Testis (tissue), 2 donors: ENCODE measurements at regions not wholly inside any gene's neighbourhood (a gene's known extent, or its start where the extent isn't known, plus 50 kb on each side); places are given as distances from the start of the nearest gene placed in this dataset.
A peak's percentile ranks its signal among the peaks of the same experiment; 100 is the strongest.

Experiments
- DNase-seq: peaks from one replicate; pipeline ENCODE4 v3.0.0-alpha.2; 2019
- H3K27ac ChIP-seq, 2 donors: fragments of 200-600 bp; sonication (generic); one replicate each; pipeline ENCODE4 v1.5.1; 2019
- H3K27me3 ChIP-seq: fragments of 200-600 bp; sonication (generic); one replicate; pipeline ENCODE4 v1.5.1; 2019
- H3K36me3 ChIP-seq: fragments of 200-600 bp; sonication (generic); one replicate; pipeline ENCODE4 v1.5.1; 2017; ENCODE audit warnings: low read depth; ENCODE audit errors: missing control alignments
- H3K4me1 ChIP-seq: fragments of 200-600 bp; sonication (generic); one replicate; pipeline ENCODE4 v1.5.1; 2019
- H3K4me3 ChIP-seq, 2 donors: fragments of 200-600 bp; sonication (generic); one replicate each; pipeline ENCODE4 v1.5.1; 2017 to 2019
- H3K9me3 ChIP-seq: fragments of 200-600 bp; sonication (generic); one replicate; pipeline ENCODE4 v1.5.1; 2017
- POLR2A ChIP-seq: fragments of 450-650 bp; IDR thresholded peaks from one replicate; pipeline ENCODE4 v1.6.1; 2017; ENCODE audit warnings: antibody characterized with exemption, mild to moderate bottlenecking, moderate library complexity
- whole genome bisulfite sequencing, 2 donors: methylation state at CpG; one replicate each; pipeline ENCODE4 v1.1.5; 2018; 5-methylcytosine and 5-hydroxymethylcytosine counted together
- intact Hi-C: fragments of 100-400 bp; cut with DNase I; formaldehyde crosslinking; loops from one replicate; pipeline ENCODE4 v1.15.1; 2023; ENCODE audit warnings: low total_unique reads
- TF ChIP-seq, protein P1 (sequence below), 3 experiments: fragments of 450-650 bp in 2 of 3; fragments of 200-600 bp in 1 of 3; sonication (generic) in 1 of 3; IDR thresholded peaks; one replicate each; pipeline ENCODE4 v1.5.1; 2016 to 2019; ENCODE audit warnings: antibody characterized with exemption in 3 of 3, mild to moderate bottlenecking in 2 of 3, moderate library complexity in 1 of 3

DNA sequence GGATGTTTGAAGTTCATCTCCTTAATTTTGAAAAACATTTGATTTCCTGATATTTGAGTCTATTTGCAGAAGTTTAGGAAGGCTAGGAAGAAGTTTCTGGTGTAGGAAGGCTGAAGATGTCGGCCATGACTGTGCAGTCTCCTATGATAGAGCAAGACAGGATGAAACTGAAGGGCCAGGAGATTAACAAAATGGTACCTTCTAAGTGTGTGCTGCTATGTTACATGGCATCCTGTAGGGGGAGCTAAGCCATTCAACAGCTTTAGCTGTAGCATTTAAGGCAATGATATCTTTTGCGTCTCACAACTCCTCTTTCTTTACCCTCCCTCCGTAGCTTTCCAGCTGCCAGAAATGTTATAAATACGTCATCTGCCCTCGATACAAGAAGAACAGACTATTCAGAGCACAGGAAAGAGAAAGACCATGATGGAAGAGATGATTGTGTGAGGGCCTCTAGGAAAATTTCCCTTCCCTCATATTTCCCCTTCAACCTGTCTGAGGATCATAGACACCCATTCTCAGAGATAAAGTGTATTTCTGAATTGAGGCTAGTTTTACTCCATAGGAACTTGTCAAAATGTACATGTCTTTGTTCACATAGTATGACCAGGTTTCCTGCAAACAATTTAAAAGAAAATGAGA is 61.1 kb downstream of the XCL1 start:
- peak overlapping the region in 1 of 2 donors; percentile 12 for H3K27ac ChIP-seq
- no peaks in the 10 kb centered on the region for H3K27me3 ChIP-seq
- TF ChIP-seq, protein P1, sequence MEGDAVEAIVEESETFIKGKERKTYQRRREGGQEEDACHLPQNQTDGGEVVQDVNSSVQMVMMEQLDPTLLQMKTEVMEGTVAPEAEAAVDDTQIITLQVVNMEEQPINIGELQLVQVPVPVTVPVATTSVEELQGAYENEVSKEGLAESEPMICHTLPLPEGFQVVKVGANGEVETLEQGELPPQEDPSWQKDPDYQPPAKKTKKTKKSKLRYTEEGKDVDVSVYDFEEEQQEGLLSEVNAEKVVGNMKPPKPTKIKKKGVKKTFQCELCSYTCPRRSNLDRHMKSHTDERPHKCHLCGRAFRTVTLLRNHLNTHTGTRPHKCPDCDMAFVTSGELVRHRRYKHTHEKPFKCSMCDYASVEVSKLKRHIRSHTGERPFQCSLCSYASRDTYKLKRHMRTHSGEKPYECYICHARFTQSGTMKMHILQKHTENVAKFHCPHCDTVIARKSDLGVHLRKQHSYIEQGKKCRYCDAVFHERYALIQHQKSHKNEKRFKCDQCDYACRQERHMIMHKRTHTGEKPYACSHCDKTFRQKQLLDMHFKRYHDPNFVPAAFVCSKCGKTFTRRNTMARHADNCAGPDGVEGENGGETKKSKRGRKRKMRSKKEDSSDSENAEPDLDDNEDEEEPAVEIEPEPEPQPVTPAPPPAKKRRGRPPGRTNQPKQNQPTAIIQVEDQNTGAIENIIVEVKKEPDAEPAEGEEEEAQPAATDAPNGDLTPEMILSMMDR (IDR thresholded peaks at IDR 0.05), result peak; percentile 21 to 59 (median 55)
- TF ChIP-seq POLR2A, result no peak
- 56 to 58% methylated on average over 5 of the region's 5 CpGs for WGBS, 2 donors
- no peaks in the 10 kb centered on the region for H3K9me3 ChIP-seq
- intact Hi-C loops, result no loop called here
- no peak overlapping the region for H3K4me3 ChIP-seq
- DNase-seq, result peak; percentile 21
- H3K36me3 ChIP-seq, result no peaks in the 10 kb centered on the region
- peaks cover 4% of the 10 kb centered on the region for H3K4me1 ChIP-seq

DNA sequence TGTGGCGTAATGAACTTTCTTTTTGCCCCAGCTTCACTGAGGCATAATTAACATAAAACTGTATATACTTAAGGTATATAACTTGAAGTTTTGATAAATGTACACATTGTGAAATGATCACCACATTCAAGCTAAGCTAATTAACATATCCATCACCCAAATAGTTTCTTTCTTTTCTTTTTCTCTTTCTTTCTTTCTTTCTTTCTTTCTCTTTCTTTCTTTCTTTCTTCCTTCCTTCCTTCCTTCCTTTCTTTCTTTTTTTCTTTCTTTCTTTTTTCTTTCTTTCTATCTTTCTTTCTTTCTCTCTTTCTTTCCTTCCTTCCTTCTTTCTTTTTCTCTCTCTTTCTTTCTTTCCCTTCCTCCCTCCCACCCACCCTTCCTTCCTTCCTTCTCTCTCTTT is 62.5 kb downstream of the XCL1 start:
- no peak overlapping the region for H3K27ac ChIP-seq
- DNase-seq, result no peak
- H3K9me3 ChIP-seq, result no peaks in the 10 kb centered on the region
- H3K4me3 ChIP-seq, result no peak overlapping the region
- 90 to 96% methylated on average over 1 of the region's 1 CpG for WGBS, 2 donors
- no peaks in the 10 kb centered on the region for H3K27me3 ChIP-seq
- H3K36me3 ChIP-seq, result no peaks in the 10 kb centered on the region
- intact Hi-C loops, result no loop called here
- TF ChIP-seq POLR2A, result no peak
- TF ChIP-seq, protein P1 (IDR thresholded peaks at IDR 0.05), result no peak
- H3K4me1 ChIP-seq, result peaks cover 4% of the 10 kb centered on the region

DNA sequence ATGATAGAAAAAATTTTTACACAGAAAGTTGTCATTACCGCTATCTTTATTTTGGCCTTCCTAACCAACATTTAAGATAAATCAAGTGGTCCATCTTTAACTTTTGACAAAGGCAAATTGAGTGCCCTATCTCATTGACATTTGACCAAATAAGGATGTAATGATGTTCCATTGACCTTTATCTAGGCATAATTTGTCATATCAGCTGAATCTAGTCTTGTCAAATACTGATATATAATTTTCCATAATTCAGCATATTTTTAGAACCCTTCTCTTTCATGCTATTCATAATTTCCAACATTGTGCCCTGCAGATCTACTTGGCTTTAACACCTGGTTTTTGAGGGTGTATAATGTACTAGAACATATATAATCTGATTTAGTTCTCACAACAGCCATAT is 63.8 kb downstream of the XCL1 start:
- DNase-seq, result no peak
- TF ChIP-seq POLR2A, result no peak
- Histone ChIP-seq H3K9me3 (no peaks in the 10 kb centered on the region), H3K4me3 (no peak overlapping the region), H3K4me1 (peaks cover 4% of the 10 kb centered on the region), H3K27ac (no peak overlapping the region), H3K36me3 (no peaks in the 10 kb centered on the region), H3K27me3 (no peaks in the 10 kb centered on the region)
- intact Hi-C loops, result no loop called here
- WGBS, 2 donors, result 97% methylated on average over 1 of the region's 1 CpG

DNA sequence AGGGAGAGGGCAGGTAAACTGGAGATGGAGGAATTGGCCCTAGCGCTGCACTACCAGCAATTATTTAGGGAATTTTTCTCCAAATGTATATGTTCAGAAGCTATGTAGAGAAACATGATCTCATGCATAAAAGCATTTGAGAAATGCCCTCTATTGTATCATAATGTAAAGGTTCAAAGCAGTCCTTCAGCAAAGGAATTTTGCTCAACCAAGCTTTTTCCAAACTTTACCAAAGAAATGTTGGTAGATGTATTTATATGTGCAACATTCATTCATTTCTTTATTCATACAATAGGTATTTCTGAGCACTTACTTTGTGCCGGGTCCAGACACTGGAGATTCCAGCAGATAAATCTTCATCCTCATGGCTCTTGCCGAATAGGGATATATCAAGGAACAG is 64.4 kb downstream of the XCL1 start:
- Histone ChIP-seq H3K27ac (no peak overlapping the region), H3K27me3 (no peaks in the 10 kb centered on the region), H3K4me1 (peaks cover 4% of the 10 kb centered on the region), H3K4me3 (no peak overlapping the region), H3K9me3 (no peaks in the 10 kb centered on the region), H3K36me3 (no peaks in the 10 kb centered on the region)
- WGBS, 2 donors, result 97 to 98% methylated on average over 3 of the region's 3 CpGs
- intact Hi-C loops, result no loop called here
- TF ChIP-seq POLR2A, result no peak
- TF ChIP-seq, protein P1 (IDR thresholded peaks at IDR 0.05), result no peak
- DNase-seq, result no peak

DNA sequence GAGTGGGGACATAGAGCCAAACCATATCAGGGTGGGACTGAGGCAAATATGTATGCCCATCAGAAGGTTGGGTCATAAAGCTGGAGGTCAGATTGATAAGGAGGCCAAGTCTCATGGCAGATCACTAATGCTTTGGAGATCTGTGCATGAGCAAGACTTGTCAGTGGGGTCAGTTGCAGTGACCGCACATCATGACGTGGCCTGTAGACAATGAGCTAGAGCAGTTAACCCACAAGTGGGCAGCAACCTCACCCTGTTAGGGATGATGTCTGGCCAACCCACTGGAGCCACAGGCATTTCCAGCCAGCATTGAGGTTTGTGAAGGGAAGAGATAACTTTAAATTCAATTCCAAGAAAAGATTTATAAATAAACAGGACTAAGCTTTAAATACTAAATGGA is 66.7 kb downstream of the XCL1 start:
- WGBS, 2 donors, result 76 to 96% methylated on average over 2 of the region's 2 CpGs
- TF ChIP-seq, protein P1 (IDR thresholded peaks at IDR 0.05), result no peak
- TF ChIP-seq POLR2A, result no peak
- Histone ChIP-seq H3K4me1 (no peaks in the 10 kb centered on the region), H3K27ac (no peak overlapping the region), H3K9me3 (no peaks in the 10 kb centered on the region), H3K36me3 (no peaks in the 10 kb centered on the region), H3K27me3 (no peaks in the 10 kb centered on the region), H3K4me3 (no peak overlapping the region)
- intact Hi-C loops, result no loop called here
- DNase-seq, result no peak
